Hematopoietic multipotent progenitor cell (in vitro differentiated cells): ENCODE measurements at regions not wholly inside any gene's neighbourhood (a gene's known extent, or its start where the extent isn't known, plus 50 kb on each side); places are given as distances from the start of the nearest gene placed in this dataset.

ENCODE experiments used
- DNase-seq, 3 donors: peaks; one replicate each; pipeline ENCODE4 v3.0.0-alpha.2; 2011 to 2015; ENCODE audit warnings: low read depth in 2 of 3, low spot score in 2 of 3

GRCh38 chr18:68435581-68435980 lies 279.3 kb downstream of the TMX3 start:
- no peak for DNase-seq

GRCh38 chr18:68431922-68432198 lies 283.0 kb downstream of the TMX3 start:
- DNase-seq, result no peak

GRCh38 chr18:68431111-68431921 lies 283.6 kb downstream of the TMX3 start:
- no peak for DNase-seq

GRCh38 chr18:68429841-68430240 lies 285.1 kb downstream of the TMX3 start:
- no peak for DNase-seq

- no peak for DNase-seq
Observed at GRCh38 chr18:68429111-68429510, 285.8 kb downstream of the TMX3 start.

- DNase-seq, result no peak
Observed at GRCh38 chr18:68428661-68429060, 286.2 kb downstream of the TMX3 start.

- no peak for DNase-seq
Observed at GRCh38 chr18:68427951-68428401, 286.9 kb downstream of the TMX3 start.

GRCh38 chr18:68426731-68427315 lies 288.1 kb downstream of the TMX3 start:
- DNase-seq, result no peak

- DNase-seq, result no peak
Observed at GRCh38 chr18:68418881-68419280, 296.0 kb downstream of the TMX3 start.

GRCh38 chr18:68418226-68418868 lies 296.6 kb downstream of the TMX3 start:
- no peak for DNase-seq

- DNase-seq, result no peak
Observed at GRCh38 chr18:68417826-68418225, 297.1 kb downstream of the TMX3 start.

GRCh38 chr18:68417166-68417799 lies 297.6 kb downstream of the TMX3 start:
- DNase-seq, result no peak

- DNase-seq, result no peak
Observed at GRCh38 chr18:68414407-68414806, 300.5 kb downstream of the TMX3 start.

- DNase-seq, result no peak
Observed at GRCh38 chr18:68409576-68409975, 305.3 kb downstream of the TMX3 start.

- DNase-seq, result no peak
Observed at GRCh38 chr18:68406761-68407160, 308.1 kb downstream of the TMX3 start.

- DNase-seq, result no peak
Observed at GRCh38 chr18:68402784-68403183, 312.1 kb downstream of the TMX3 start.

GRCh38 chr18:68400889-68401288 lies 314.0 kb downstream of the TMX3 start:
- no peak for DNase-seq

- no peak for DNase-seq
Observed at GRCh38 chr18:68399721-68400120, 315.2 kb downstream of the TMX3 start.

GRCh38 chr18:68397241-68398035 lies 317.5 kb downstream of the TMX3 start:
- no peak for DNase-seq

- DNase-seq, result no peak
Observed at GRCh38 chr18:68394705-68395104, 320.2 kb downstream of the TMX3 start.

- no peak for DNase-seq
Observed at GRCh38 chr18:68391801-68392200, 323.1 kb downstream of the TMX3 start.
